SK-N-SH (cell line): ENCODE measurements at regions not wholly inside any gene's neighbourhood (a gene's known extent, or its start where the extent isn't known, plus 50 kb on each side); places are given as distances from the start of the nearest gene placed in this dataset.
"Not testable (repeated sequence)": the region's sequence is repeated elsewhere in the genome, so short reads cannot be mapped to it uniquely, and the experiment has no call there.

Experiments used
- CTCF ChIA-PET: fragments of 300-600, 350-600 bp; formaldehyde crosslinking; extraction: SDS; loops from one replicate; lab custom pipeline; 2021; lab: Yijun Ruan, JAX
- POLR2A ChIA-PET: fragments of 350-600 bp; sonication (Branson Sonifier 250); formaldehyde crosslinking; extraction: SDS; loops from one replicate; lab custom pipeline; 2020; ENCODE audit warnings: antibody characterized with exemption, inconsistent platforms; lab: Yijun Ruan, JAX
- DNase-seq: peaks from one replicate; pipeline ENCODE4 v3.0.0; 2012
- H2AFZ ChIP-seq: fragments of 200-600 bp; sonication (generic); 2 replicates; pipeline ENCODE4 v1.8.1; 2016; ENCODE audit warnings: antibody characterized with exemption, mild to moderate bottlenecking, low read depth
- H3F3A ChIP-seq: fragments of 200-600 bp; sonication (generic); replicated peaks from 2 replicates; pipeline ENCODE3; 2016; ENCODE audit warnings: antibody characterized with exemption, mild to moderate bottlenecking; ENCODE audit not compliant: insufficient read depth
- H3K27ac ChIP-seq, 2 experiments: fragments of 200-500 bp in 1 of 2; fragments of 200-600 bp in 1 of 2; sonication (Bioruptor generic) in 1 of 2; sonication (generic), shearing (Covaris generic) in 1 of 2; 2 replicates each; pipeline versions ENCODE4 v1.5.1 to v1.6.1; 2014 to 2016; ENCODE audit warnings: low read depth in 2 of 2, inconsistent platforms in 1 of 2, low read length in 1 of 2, mild to moderate bottlenecking in 1 of 2, mixed read lengths in 1 of 2
- H3K27me3 ChIP-seq: fragments of 200-600 bp; sonication (generic), shearing (Covaris generic); 2 replicates; pipeline ENCODE4 v1.6.1; 2016; ENCODE audit warnings: mixed run types; ENCODE audit not compliant: insufficient read depth
- H3K36me3 ChIP-seq, 2 experiments: fragments of 200-500 bp in 1 of 2; fragments of 200-600 bp in 1 of 2; sonication (Bioruptor generic) in 1 of 2; sonication (generic) in 1 of 2; replicated peaks in 1 of 2; 2 replicates each; pipeline versions ENCODE3 to v1.5.1; 2014 to 2016; ENCODE audit warnings: low read length in 1 of 2, mild to moderate bottlenecking in 1 of 2; ENCODE audit not compliant: insufficient read depth in 2 of 2, control insufficient read depth in 1 of 2
- H3K4me1 ChIP-seq, 2 experiments: fragments of 200-500 bp in 1 of 2; fragments of 200-600 bp in 1 of 2; sonication (Bioruptor generic) in 1 of 2; sonication (generic), shearing (Covaris generic) in 1 of 2; 2 replicates each; pipeline versions ENCODE4 v1.5.1 to v1.6.1; 2014 to 2016; ENCODE audit warnings: low read depth in 1 of 2, low read length in 1 of 2, mixed run types in 1 of 2; ENCODE audit not compliant: insufficient read depth in 2 of 2, control insufficient read depth in 1 of 2
- H3K4me2 ChIP-seq: fragments of 200-600 bp; sonication (generic), shearing (Covaris generic); 2 replicates; pipeline ENCODE4 v1.6.1; 2017; ENCODE audit warnings: mixed run types
- H3K4me3 ChIP-seq, 2 experiments: fragments of 200-500 bp in 1 of 2; fragments of 200-600 bp in 1 of 2; sonication (Bioruptor generic) in 1 of 2; sonication (generic), shearing (Covaris generic) in 1 of 2; 2 replicates each; pipeline versions ENCODE4 v1.5.1 to v1.8.1; 2014 to 2016; ENCODE audit warnings: low read depth in 2 of 2, inconsistent platforms in 1 of 2, low read length in 1 of 2, mild to moderate bottlenecking in 1 of 2, mixed read lengths in 1 of 2, moderate library complexity in 1 of 2
- H3K79me2 ChIP-seq: fragments of 200-600 bp; sonication (generic); 2 replicates; pipeline ENCODE4 v1.8.1; 2017; ENCODE audit warnings: mild to moderate bottlenecking; ENCODE audit not compliant: insufficient read depth
- H3K9ac ChIP-seq: fragments of 200-600 bp; sonication (generic); 2 replicates; pipeline ENCODE4 v1.6.1; 2017; ENCODE audit warnings: mixed run types
- H3K9me2 ChIP-seq: fragments of 200-600 bp; sonication (generic); 2 replicates; pipeline ENCODE4 v1.6.1; 2017; ENCODE audit warnings: mixed run types
- H3K9me3 ChIP-seq: fragments of 200-600 bp; sonication (generic); 2 replicates; pipeline ENCODE4 v1.6.1; 2017; ENCODE audit warnings: mixed run types, mild to moderate bottlenecking, moderate library complexity
- H4K20me1 ChIP-seq: fragments of 200-600 bp; sonication (generic); 2 replicates; pipeline ENCODE4 v1.6.1; 2017; ENCODE audit warnings: mild to moderate bottlenecking, mixed run types; ENCODE audit not compliant: insufficient read depth
- EP300 ChIP-seq, 2 experiments: IDR thresholded peaks; 2 replicates each; pipeline versions ENCODE4 v1.4.0 to v1.6.1; 2012; ENCODE audit warnings: borderline replicate concordance in 1 of 2, low read depth in 1 of 2, low read length in 1 of 2
- EZH2phosphoT487 ChIP-seq: fragments of 200-600 bp; sonication (generic); IDR thresholded peaks from 2 replicates; pipeline ENCODE4 v1.6.1; 2017; ENCODE audit warnings: low read depth, mixed run types, mild to moderate bottlenecking, antibody characterized with exemption, moderate library complexity, borderline replicate concordance
- GABPA ChIP-seq: IDR thresholded peaks from 2 replicates; pipeline ENCODE4 v1.4.0; 2012; ENCODE audit warnings: low read depth, mild to moderate bottlenecking
- GATA2 ChIP-seq: sonication (generic); formaldehyde crosslinking; IDR thresholded peaks from 2 replicates; pipeline ENCODE4 v1.5.0; 2020; ENCODE audit warnings: mild to moderate bottlenecking, missing genetic modification reagents
- JUND ChIP-seq: IDR thresholded peaks from 2 replicates; pipeline ENCODE4 v1.4.0; 2012
- MEF2A ChIP-seq: IDR thresholded peaks from 2 replicates; pipeline ENCODE4 v1.4.0; 2012; ENCODE audit warnings: low read depth, borderline replicate concordance
- RAD21 ChIP-seq: IDR thresholded peaks from 2 replicates; pipeline ENCODE4 v1.6.1; 2012; ENCODE audit warnings: mild to moderate bottlenecking, low read length
- RCOR1 ChIP-seq: fragments of 150-350 bp; IDR thresholded peaks from 2 replicates; pipeline ENCODE4 v1.6.1; 2017; ENCODE audit warnings: antibody characterized with exemption, low read length
- RXRA ChIP-seq: IDR thresholded peaks from 2 replicates; pipeline ENCODE4 v1.4.0; 2012; ENCODE audit warnings: low read depth, mild to moderate bottlenecking, borderline replicate concordance
- SIN3A ChIP-seq: IDR thresholded peaks from 2 replicates; pipeline ENCODE4 v1.6.1; 2012; ENCODE audit warnings: low read depth, mild to moderate bottlenecking, low read length, moderate library complexity, borderline replicate concordance
- SMC3 ChIP-seq: IDR thresholded peaks from 2 replicates; pipeline ENCODE4 v1.6.1; 2012; ENCODE audit warnings: low read depth, low read length, improper control_type of control experiment
- TAF1 ChIP-seq: IDR thresholded peaks from 2 replicates; pipeline ENCODE4 v1.6.1; 2012; ENCODE audit warnings: low read depth, mild to moderate bottlenecking, low read length, moderate library complexity, borderline replicate concordance
- TCF12 ChIP-seq: IDR thresholded peaks from 2 replicates; pipeline ENCODE4 v1.4.0; 2012
- USF1 ChIP-seq: IDR thresholded peaks from 2 replicates; pipeline ENCODE4 v1.4.0; 2012; ENCODE audit warnings: low read depth, borderline replicate concordance
- WGBS: methylation state at CpG from one replicate; pipeline ENCODE4 v1.1.6; 2017; ENCODE audit warnings: low lambda C conversion rate; 5-methylcytosine and 5-hydroxymethylcytosine counted together
- TF ChIP-seq, protein P1 (sequence below): fragments of 200-600 bp; sonication (generic); IDR thresholded peaks from 2 replicates; pipeline ENCODE4 v1.6.1; 2017; ENCODE audit warnings: antibody characterized with exemption, mild to moderate bottlenecking, moderate library complexity

GRCh38 chr2:120543899-120544298 is 191.8 kb upstream of the GLI2 start:
- ChIA-PET CTCF (no interaction called here), POLR2A (no interaction called here)
- Histone ChIP-seq H3K9ac (no peak overlapping the region), H4K20me1 (no peaks in the 10 kb centered on the region), H3F3A (no peaks in the 10 kb centered on the region), H3K79me2 (no peaks in the 10 kb centered on the region), H3K27me3 (no peaks in the 10 kb centered on the region), H3K36me3 (no peaks in the 10 kb centered on the region), H3K9me3 (no peaks in the 10 kb centered on the region), H3K4me3 (no peak overlapping the region), H3K27ac (no peak overlapping the region), H3K9me2 (no peaks in the 10 kb centered on the region), H2AFZ (no peak overlapping the region), H3K4me1 (peaks cover 0 to 15% of the 10 kb centered on the region in 2 experiments; a peak in 1 of 4 replicates), H3K4me2 (no peak overlapping the region)
- WGBS, result 66% methylated on average over 16 of the region's 16 CpGs
- DNase-seq, result no peak
- TF ChIP-seq GABPA (no peak), EZH2phosphoT487 (no peak), RCOR1 (no peak), GATA2 (CRISPR knock-in tag) (no peak), SIN3A (no peak), RAD21 (no peak), RXRA (no peak), EP300 (IDR thresholded peaks at IDR 0.05; ENCODE audit: borderline replicate concordance in 1 of 2, low read depth in 1 of 2, low read length in 1 of 2) (no peak), JUND (no peak), SMC3 (no peak), TAF1 (no peak), USF1 (no peak), MEF2A (no peak)
- TF ChIP-seq, protein P1, sequence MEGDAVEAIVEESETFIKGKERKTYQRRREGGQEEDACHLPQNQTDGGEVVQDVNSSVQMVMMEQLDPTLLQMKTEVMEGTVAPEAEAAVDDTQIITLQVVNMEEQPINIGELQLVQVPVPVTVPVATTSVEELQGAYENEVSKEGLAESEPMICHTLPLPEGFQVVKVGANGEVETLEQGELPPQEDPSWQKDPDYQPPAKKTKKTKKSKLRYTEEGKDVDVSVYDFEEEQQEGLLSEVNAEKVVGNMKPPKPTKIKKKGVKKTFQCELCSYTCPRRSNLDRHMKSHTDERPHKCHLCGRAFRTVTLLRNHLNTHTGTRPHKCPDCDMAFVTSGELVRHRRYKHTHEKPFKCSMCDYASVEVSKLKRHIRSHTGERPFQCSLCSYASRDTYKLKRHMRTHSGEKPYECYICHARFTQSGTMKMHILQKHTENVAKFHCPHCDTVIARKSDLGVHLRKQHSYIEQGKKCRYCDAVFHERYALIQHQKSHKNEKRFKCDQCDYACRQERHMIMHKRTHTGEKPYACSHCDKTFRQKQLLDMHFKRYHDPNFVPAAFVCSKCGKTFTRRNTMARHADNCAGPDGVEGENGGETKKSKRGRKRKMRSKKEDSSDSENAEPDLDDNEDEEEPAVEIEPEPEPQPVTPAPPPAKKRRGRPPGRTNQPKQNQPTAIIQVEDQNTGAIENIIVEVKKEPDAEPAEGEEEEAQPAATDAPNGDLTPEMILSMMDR, result no peak

- Histone ChIP-seq H3K79me2 (no peaks in the 10 kb centered on the region), H3K27me3 (no peaks in the 10 kb centered on the region), H3K4me1 (peaks cover 0 to 15% of the 10 kb centered on the region in 2 experiments; a peak in 1 of 4 replicates), H3F3A (no peaks in the 10 kb centered on the region), H3K36me3 (no peaks in the 10 kb centered on the region), H2AFZ (no peak overlapping the region), H4K20me1 (no peaks in the 10 kb centered on the region), H3K9ac (no peak overlapping the region), H3K9me3 (no peaks in the 10 kb centered on the region), H3K27ac (no peak overlapping the region), H3K4me3 (no peak overlapping the region), H3K4me2 (no peak overlapping the region), H3K9me2 (no peaks in the 10 kb centered on the region)
- TF ChIP-seq TAF1, result no peak
- TF ChIP-seq TCF12, result no peak
- 54% methylated on average over 5 of the region's 9 CpGs for WGBS
- CTCF ChIA-PET, result no interaction called here
- POLR2A ChIA-PET, result no interaction called here
- DNase-seq, result no peak
These were observed 191.1 kb upstream of the GLI2 start for GRCh38 chr2:120544522-120544921.

GRCh38 chr2:120545007-120545406 is 190.7 kb upstream of the GLI2 start:
- H3K27me3 ChIP-seq, H3K4me2 ChIP-seq, H4K20me1 ChIP-seq, H3F3A ChIP-seq, H3K9ac ChIP-seq, H3K27ac ChIP-seq, H3K36me3 ChIP-seq, POLR2A ChIA-PET, DNase-seq, H2AFZ ChIP-seq, H3K4me3 ChIP-seq, CTCF ChIA-PET, H3K9me3 ChIP-seq, H3K79me2 ChIP-seq, H3K9me2 ChIP-seq: not testable (repeated sequence)
- WGBS, result 76% methylated on average over 11 of the region's 11 CpGs
- H3K4me1 ChIP-seq, result peaks cover 0 to 15% of the 10 kb centered on the region in 2 experiments; a peak in 1 of 4 replicates
